Lower lobe of right lung (tissue), 2 donors: ENCODE measurements at regions not wholly inside any gene's neighbourhood (a gene's known extent, or its start where the extent isn't known, plus 50 kb on each side); places are given as distances from the start of the nearest gene placed in this dataset.
"Not testable (repeated sequence)": the region's sequence is repeated elsewhere in the genome, so short reads cannot be mapped to it uniquely, and the experiment has no call there.

Experiments used
- ATAC-seq, 2 donors: fragments of 200-7000 bp; cut with Tn5 transposase; one replicate each; pipeline ENCODE4 v1.9.1; 2020 to 2022; ENCODE audit warnings: mild to moderate bottlenecking in 2 of 2, moderate library complexity in 2 of 2
- DNase-seq: peaks from one replicate; pipeline ENCODE4 v3.0.0-alpha.2; 2020
- H3K27ac ChIP-seq: fragments of 200-600 bp; one replicate; pipeline ENCODE4 v1.8.0; 2022
- H3K27me3 ChIP-seq: fragments of 200-600 bp; one replicate; pipeline ENCODE4 v1.8.0; 2022; ENCODE audit warnings: low read depth
- H3K36me3 ChIP-seq: fragments of 200-600 bp; one replicate; pipeline ENCODE4 v1.8.0; 2022; ENCODE audit warnings: mild to moderate bottlenecking
- H3K4me1 ChIP-seq: fragments of 200-600 bp; one replicate; pipeline ENCODE4 v1.8.0; 2022
- H3K4me3 ChIP-seq: fragments of 200-600 bp; one replicate; pipeline ENCODE4 v1.8.0; 2022; ENCODE audit warnings: mild to moderate bottlenecking
- H3K9me3 ChIP-seq: fragments of 200-600 bp; one replicate; pipeline ENCODE4 v1.8.0; 2022
- CTCF ChIP-seq: fragments of 200-600 bp; IDR thresholded peaks from one replicate; pipeline ENCODE4 v1.8.0; 2022; ENCODE audit warnings: antibody characterized with exemption, mild to moderate bottlenecking
- intact Hi-C: fragments of 100-400 bp; cut with DNase I; formaldehyde crosslinking; loops from one replicate; pipeline ENCODE4 v1.11.0; 2022
- donor health status: DM: no; HTN: yes; CAD: no; lungs with severe emphysema.

- no peaks in the 10 kb centered on the region for H3K36me3 ChIP-seq
- ATAC-seq, result no peak
- H3K27ac ChIP-seq, result no peak overlapping the region
These were observed 120.2 kb upstream of the CHD2 start for GRCh38 chr15:92779874-92780273.

GRCh38 chr15:92780843-92781242 lies 119.3 kb upstream of the CHD2 start:
- DNase-seq, result no peak
- ATAC-seq, result no peak
- no peaks in the 10 kb centered on the region for H3K4me1 ChIP-seq
- H3K36me3 ChIP-seq, result no peaks in the 10 kb centered on the region
- peaks cover 3% of the 10 kb centered on the region for H3K9me3 ChIP-seq
- intact Hi-C loops, result no loop called here
- H3K27ac ChIP-seq, result no peak overlapping the region
- H3K27me3 ChIP-seq, result no peaks in the 10 kb centered on the region
- H3K4me3 ChIP-seq, result no peak overlapping the region
- TF ChIP-seq CTCF, result no peak

More at GRCh38 chr15:92779874-92780273, 120.2 kb upstream of the CHD2 start:
- intact Hi-C loops, result no loop called here
- Histone ChIP-seq H3K27me3 (no peaks in the 10 kb centered on the region), H3K4me3 (no peak overlapping the region), H3K4me1 (no peaks in the 10 kb centered on the region), H3K9me3 (peaks cover 3% of the 10 kb centered on the region)
- TF ChIP-seq CTCF, result no peak
- no peak for DNase-seq

- ATAC-seq, result no peak
- peaks cover 3% of the 10 kb centered on the region for H3K9me3 ChIP-seq
- no peak for TF ChIP-seq CTCF
- no peaks in the 10 kb centered on the region for H3K27me3 ChIP-seq
- no peak for DNase-seq
- H3K4me1 ChIP-seq, result no peaks in the 10 kb centered on the region
- no peaks in the 10 kb centered on the region for H3K36me3 ChIP-seq
- no peak overlapping the region for H3K4me3 ChIP-seq
- intact Hi-C loops, result no loop called here
- no peak overlapping the region for H3K27ac ChIP-seq
These were observed 118.1 kb upstream of the CHD2 start for GRCh38 chr15:92781925-92782453.

- Histone ChIP-seq H3K36me3 (peaks cover 6% of the 10 kb centered on the region), H3K27ac (no peak overlapping the region), H3K9me3 (no peaks in the 10 kb centered on the region), H3K27me3 (no peaks in the 10 kb centered on the region), H3K4me1 (no peaks in the 10 kb centered on the region), H3K4me3 (no peak overlapping the region)
- DNase-seq (no peak), ATAC-seq (no peak)
- no peak for TF ChIP-seq CTCF
- intact Hi-C loops, result no loop called here
These were observed 113.0 kb upstream of the CHD2 start for GRCh38 chr15:92787116-92787515.

GRCh38 chr15:92788196-92788595 lies 111.9 kb upstream of the CHD2 start:
- Histone ChIP-seq H3K36me3 (peaks cover 6% of the 10 kb centered on the region), H3K9me3 (no peaks in the 10 kb centered on the region), H3K27ac (no peak overlapping the region), H3K27me3 (no peaks in the 10 kb centered on the region), H3K4me1 (no peaks in the 10 kb centered on the region), H3K4me3 (no peak overlapping the region)
- DNase-seq (no peak), ATAC-seq (no peak)
- intact Hi-C loops, result no loop called here
- no peak for TF ChIP-seq CTCF

- H3K4me1 ChIP-seq, intact Hi-C loops, H3K9me3 ChIP-seq, DNase-seq, H3K27me3 ChIP-seq, H3K4me3 ChIP-seq, ATAC-seq, H3K27ac ChIP-seq, H3K36me3 ChIP-seq: not testable (repeated sequence)
These were observed 111.3 kb upstream of the CHD2 start for GRCh38 chr15:92788793-92789192.
